Muscle layer of colon (tissue), 2 donors: ENCODE measurements at regions not wholly inside any gene's neighbourhood (a gene's known extent, or its start where the extent isn't known, plus 50 kb on each side); places are given as distances from the start of the nearest gene placed in this dataset.

Source experiments
- H3K27ac ChIP-seq: one replicate; pipeline ENCODE4 v1.7.0; 2013; ENCODE audit warnings: low read depth, mild to moderate bottlenecking, low read length, moderate library complexity
- H3K27me3 ChIP-seq, 2 donors: one replicate each; pipeline ENCODE4 v1.7.0; 2013; ENCODE audit warnings: low read length in 2 of 2, mild to moderate bottlenecking in 2 of 2; ENCODE audit not compliant: insufficient read depth in 2 of 2, control insufficient read depth in 1 of 2
- H3K36me3 ChIP-seq: one replicate; pipeline ENCODE4 v1.7.0; 2013; ENCODE audit warnings: mild to moderate bottlenecking, low read length; ENCODE audit not compliant: insufficient read depth
- H3K4me1 ChIP-seq: one replicate; pipeline ENCODE4 v1.7.0; 2013; ENCODE audit warnings: mild to moderate bottlenecking, low read length; ENCODE audit not compliant: insufficient read depth
- H3K4me3 ChIP-seq, 2 donors: one replicate each; pipeline ENCODE4 v1.7.0; 2013; ENCODE audit warnings: low read length in 2 of 2, low read depth in 1 of 2, mild to moderate bottlenecking in 1 of 2, moderate library complexity in 1 of 2
- H3K9ac ChIP-seq: one replicate; pipeline ENCODE4 v1.7.0; 2013; ENCODE audit warnings: low read length
- H3K9me3 ChIP-seq: one replicate; pipeline ENCODE4 v1.7.0; 2013; ENCODE audit warnings: mild to moderate bottlenecking, low read length
- donor health status: abdominal sarcoma.
- donor health status: Adenocarcinoma of cecum.

DNA sequence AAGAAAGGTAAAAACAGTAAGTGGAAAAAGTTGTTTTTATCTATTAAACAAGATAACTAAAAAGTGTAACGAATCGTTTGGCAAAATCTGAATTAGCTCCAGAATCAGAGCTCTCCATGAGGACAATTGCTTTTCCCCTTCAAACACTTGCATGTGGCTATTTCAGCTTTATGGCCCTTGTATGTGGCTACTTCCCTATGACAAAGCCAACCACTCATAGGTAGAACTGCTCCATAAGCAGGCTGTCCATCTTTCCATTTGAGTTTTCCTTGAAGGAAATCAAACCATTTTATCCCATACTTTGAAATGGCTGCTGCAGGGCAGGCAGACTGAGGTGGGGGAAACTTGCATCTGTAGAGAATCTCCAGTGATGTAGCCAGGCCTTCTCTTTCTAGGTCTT is 445.5 kb upstream of the ID2 start:
- Histone ChIP-seq H3K4me1 (peaks cover 17% of the 10 kb centered on the region), H3K4me3 (no peak overlapping the region), H3K27me3 (no peaks in the 10 kb centered on the region), H3K27ac (no peak overlapping the region), H3K9ac (no peak overlapping the region), H3K9me3 (no peaks in the 10 kb centered on the region), H3K36me3 (no peaks in the 10 kb centered on the region)

- Histone ChIP-seq H3K4me3 (no peak overlapping the region), H3K27me3 (no peaks in the 10 kb centered on the region), H3K9me3 (no peaks in the 10 kb centered on the region), H3K4me1 (peaks cover 17% of the 10 kb centered on the region), H3K36me3 (no peaks in the 10 kb centered on the region), H3K27ac (no peak overlapping the region), H3K9ac (no peak overlapping the region)
These were observed 443.2 kb upstream of the ID2 start for GRCh38 chr2:8238521-8239230.

GRCh38 chr2:8239531-8240088 is 442.2 kb upstream of the ID2 start:
- no peaks in the 10 kb centered on the region for H3K27me3 ChIP-seq
- H3K9ac ChIP-seq = no peak overlapping the region
- H3K9me3 ChIP-seq = no peaks in the 10 kb centered on the region
- H3K4me3 ChIP-seq = no peak overlapping the region
- H3K4me1 ChIP-seq = peaks cover 17% of the 10 kb centered on the region
- H3K36me3 ChIP-seq = no peaks in the 10 kb centered on the region
- H3K27ac ChIP-seq = no peak overlapping the region

DNA sequence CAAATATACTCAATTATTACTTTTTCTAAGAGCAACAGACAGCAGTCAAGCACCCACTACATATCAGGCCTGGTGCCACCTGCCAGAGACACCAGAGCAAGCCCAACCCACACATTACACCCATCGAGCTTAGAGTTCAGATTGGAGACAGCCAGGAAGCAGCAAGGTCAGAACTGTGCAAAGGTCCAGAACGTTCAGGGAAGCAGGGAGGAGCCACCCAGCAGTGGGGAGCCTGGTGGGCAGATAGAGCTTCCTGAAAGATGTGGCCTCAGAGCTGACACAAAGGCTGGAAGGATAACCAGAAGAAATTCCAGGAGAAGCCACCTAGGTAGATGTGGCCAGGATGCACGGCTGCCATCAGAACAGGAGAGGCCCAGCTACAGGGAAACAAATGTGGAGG is 440.5 kb upstream of the ID2 start:
- Histone ChIP-seq H3K9ac (no peak overlapping the region), H3K27ac (no peak overlapping the region), H3K4me3 (no peak overlapping the region), H3K27me3 (no peaks in the 10 kb centered on the region), H3K36me3 (no peaks in the 10 kb centered on the region), H3K9me3 (no peaks in the 10 kb centered on the region), H3K4me1 (peaks cover 17% of the 10 kb centered on the region)

DNA sequence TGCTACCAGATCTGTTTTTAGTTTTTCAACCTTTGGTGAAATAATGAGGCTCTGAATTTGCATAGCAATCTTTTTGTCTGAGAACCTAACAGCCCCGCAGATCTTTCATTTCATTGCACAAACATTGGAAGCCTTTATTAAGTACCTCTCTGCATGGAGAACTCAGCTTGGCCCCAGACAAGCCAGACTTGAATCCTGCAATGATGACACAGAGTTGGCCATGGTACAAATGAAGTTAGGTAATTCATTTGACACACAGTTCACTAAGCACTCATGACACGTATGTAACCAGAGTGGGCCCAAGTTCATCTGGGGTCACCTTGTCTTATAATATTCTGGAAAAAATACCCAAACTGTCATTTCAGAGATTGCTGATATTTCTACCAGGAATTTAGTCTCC is 439.1 kb upstream of the ID2 start:
- H3K9me3 ChIP-seq = no peaks in the 10 kb centered on the region
- H3K4me3 ChIP-seq = no peak overlapping the region
- H3K9ac ChIP-seq = no peak overlapping the region
- H3K36me3 ChIP-seq = no peaks in the 10 kb centered on the region
- no peaks in the 10 kb centered on the region for H3K27me3 ChIP-seq
- peaks cover 17% of the 10 kb centered on the region for H3K4me1 ChIP-seq
- H3K27ac ChIP-seq = no peak overlapping the region

- no peak overlapping the region for H3K9ac ChIP-seq
- H3K9me3 ChIP-seq = no peaks in the 10 kb centered on the region
- H3K36me3 ChIP-seq = no peaks in the 10 kb centered on the region
- peaks cover 8% of the 10 kb centered on the region for H3K4me1 ChIP-seq
- no peaks in the 10 kb centered on the region for H3K27me3 ChIP-seq
- H3K27ac ChIP-seq = no peak overlapping the region
- no peak overlapping the region for H3K4me3 ChIP-seq
These were observed 438.0 kb upstream of the ID2 start for GRCh38 chr2:8243748-8244400.

- H3K27ac ChIP-seq = no peak overlapping the region
- no peak overlapping the region for H3K9ac ChIP-seq
- no peaks in the 10 kb centered on the region for H3K9me3 ChIP-seq
- H3K4me3 ChIP-seq = no peak overlapping the region
- H3K27me3 ChIP-seq = no peaks in the 10 kb centered on the region
- no peaks in the 10 kb centered on the region for H3K36me3 ChIP-seq
- H3K4me1 ChIP-seq = peaks cover 1% of the 10 kb centered on the region
These were observed 437.2 kb upstream of the ID2 start for GRCh38 chr2:8244639-8245038.

DNA sequence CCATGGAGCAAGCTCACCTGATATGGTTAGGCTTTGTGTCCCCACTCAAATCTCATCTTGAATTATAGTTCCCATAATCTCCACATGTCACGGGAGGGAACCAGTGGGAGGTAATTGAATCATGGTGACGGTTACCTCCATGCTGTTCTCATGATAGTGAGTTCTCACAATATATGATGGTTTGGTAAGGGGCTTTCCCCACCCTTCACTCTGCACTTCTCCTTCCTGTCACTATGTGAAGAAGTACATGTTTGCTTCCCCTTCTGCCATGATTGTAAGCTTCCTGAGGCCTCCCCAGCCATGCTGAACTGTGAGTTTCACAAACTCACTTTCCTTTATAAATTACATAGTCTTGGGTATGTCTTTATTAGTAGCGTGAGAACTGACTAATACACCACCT is 435.7 kb upstream of the ID2 start:
- no peaks in the 10 kb centered on the region for H3K36me3 ChIP-seq
- no peaks in the 10 kb centered on the region for H3K4me1 ChIP-seq
- H3K27ac ChIP-seq = no peak overlapping the region
- H3K4me3 ChIP-seq = no peak overlapping the region
- H3K27me3 ChIP-seq = no peaks in the 10 kb centered on the region
- H3K9me3 ChIP-seq = no peaks in the 10 kb centered on the region
- H3K9ac ChIP-seq = no peak overlapping the region

- Histone ChIP-seq H3K27ac (no peak overlapping the region), H3K36me3 (no peaks in the 10 kb centered on the region), H3K9me3 (no peaks in the 10 kb centered on the region), H3K4me3 (no peak overlapping the region), H3K9ac (no peak overlapping the region), H3K27me3 (no peaks in the 10 kb centered on the region), H3K4me1 (no peaks in the 10 kb centered on the region)
These were observed 433.8 kb upstream of the ID2 start for GRCh38 chr2:8247905-8248622.

DNA sequence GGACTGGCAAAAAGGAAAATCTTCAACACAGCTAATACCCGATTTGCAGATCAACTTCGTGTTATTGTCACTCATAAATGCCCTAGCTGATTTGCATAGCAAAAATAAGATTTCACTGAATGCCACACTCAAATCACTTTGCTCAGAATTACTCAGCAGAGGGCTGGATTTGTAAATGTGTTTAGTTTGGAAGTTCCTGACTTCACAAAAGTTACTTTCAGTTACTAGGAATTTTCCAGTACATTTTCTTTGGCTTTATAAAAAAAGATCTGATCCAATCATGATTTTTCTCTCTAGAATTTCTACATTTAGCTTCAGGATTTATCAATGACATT is 433.3 kb upstream of the ID2 start:
- H3K36me3 ChIP-seq = no peaks in the 10 kb centered on the region
- no peak overlapping the region for H3K9ac ChIP-seq
- H3K4me3 ChIP-seq = no peak overlapping the region
- no peaks in the 10 kb centered on the region for H3K9me3 ChIP-seq
- no peaks in the 10 kb centered on the region for H3K27me3 ChIP-seq
- no peaks in the 10 kb centered on the region for H3K4me1 ChIP-seq
- H3K27ac ChIP-seq = no peak overlapping the region

- no peaks in the 10 kb centered on the region for H3K4me1 ChIP-seq
- H3K36me3 ChIP-seq = no peaks in the 10 kb centered on the region
- H3K9ac ChIP-seq = no peak overlapping the region
- H3K4me3 ChIP-seq = no peak overlapping the region
- H3K27me3 ChIP-seq = no peaks in the 10 kb centered on the region
- H3K9me3 ChIP-seq = no peaks in the 10 kb centered on the region
- H3K27ac ChIP-seq = no peak overlapping the region
These were observed 432.7 kb upstream of the ID2 start for GRCh38 chr2:8249141-8249540.
